GM18858 (cell line): ENCODE measurements at regions not wholly inside any gene's neighbourhood (a gene's known extent, or its start where the extent isn't known, plus 50 kb on each side); places are given as distances from the start of the nearest gene placed in this dataset.
"Not testable (repeated sequence)": the region's sequence is repeated elsewhere in the genome, so short reads cannot be mapped to it uniquely, and the experiment has no call there.

ENCODE experiments used
- ATAC-seq: cut with Tn5 transposase; IDR thresholded peaks from one replicate; pipeline ENCODE4 v1.9.1; 2021; ENCODE audit not compliant: unreplicated experiment

- ATAC-seq: no peak
These were observed 822.7 kb upstream of the SEMA6D start for GRCh38 chr15:46894644-46895043.

- ATAC-seq: no peak
These were observed 820.0 kb upstream of the SEMA6D start for GRCh38 chr15:46897266-46897665.

GRCh38 chr15:46901001-46901400 lies 816.3 kb upstream of the SEMA6D start:
- ATAC-seq: no peak

- ATAC-seq: no peak
These were observed 799.5 kb upstream of the SEMA6D start for GRCh38 chr15:46917721-46918252.

- no peak for ATAC-seq
These were observed 798.7 kb upstream of the SEMA6D start for GRCh38 chr15:46918462-46919140.

GRCh38 chr15:46921891-46922290 lies 795.4 kb upstream of the SEMA6D start:
- ATAC-seq: no peak

- ATAC-seq: no peak
These were observed 786.9 kb upstream of the SEMA6D start for GRCh38 chr15:46930426-46930825.

GRCh38 chr15:46933332-46933731 lies 784.0 kb upstream of the SEMA6D start:
- no peak for ATAC-seq

GRCh38 chr15:46934851-46935250 lies 782.5 kb upstream of the SEMA6D start:
- ATAC-seq: no peak

- ATAC-seq: no peak
These were observed 779.1 kb upstream of the SEMA6D start for GRCh38 chr15:46938169-46938568.

GRCh38 chr15:46941241-46941640 lies 776.1 kb upstream of the SEMA6D start:
- ATAC-seq: no peak

- no peak for ATAC-seq
These were observed 770.4 kb upstream of the SEMA6D start for GRCh38 chr15:46946953-46947352.

GRCh38 chr15:46955576-46955975 lies 761.7 kb upstream of the SEMA6D start:
- no peak for ATAC-seq

GRCh38 chr15:46956456-46956855 lies 760.8 kb upstream of the SEMA6D start:
- ATAC-seq: no peak

- ATAC-seq: no peak
These were observed 760.4 kb upstream of the SEMA6D start for GRCh38 chr15:46956881-46957280.

GRCh38 chr15:46960581-46960980 lies 756.7 kb upstream of the SEMA6D start:
- no peak for ATAC-seq

GRCh38 chr15:46961795-46962194 lies 755.5 kb upstream of the SEMA6D start:
- no peak for ATAC-seq

GRCh38 chr15:46988055-46988454 lies 729.2 kb upstream of the SEMA6D start:
- not testable (repeated sequence) for ATAC-seq

- ATAC-seq: no peak
These were observed 720.9 kb upstream of the SEMA6D start for GRCh38 chr15:46996359-46996758.

- no peak for ATAC-seq
These were observed 719.8 kb upstream of the SEMA6D start for GRCh38 chr15:46997501-46997900.

- ATAC-seq: no peak
These were observed 713.7 kb upstream of the SEMA6D start for GRCh38 chr15:47003568-47003967.

- no peak for ATAC-seq
These were observed 703.9 kb upstream of the SEMA6D start for GRCh38 chr15:47013446-47013845.

GRCh38 chr15:47027322-47027946 lies 689.9 kb upstream of the SEMA6D start:
- ATAC-seq: no peak
